K562 (cell line): ENCODE measurements at regions not wholly inside any gene's neighbourhood (a gene's known extent, or its start where the extent isn't known, plus 50 kb on each side); places are given as distances from the start of the nearest gene placed in this dataset.

Experiments used
- ATAC-seq: fragments of 200-7000 bp; cut with Tn5 transposase; 3 replicates; pipeline ENCODE4 v1.9.1; 2020; ENCODE audit warnings: moderate library complexity
- BruUV-seq: library from RNA; stranded (reverse); fragments of 400-500 nt; replicated peaks from 2 replicates; lab custom pipeline; 2021; lab: Mats Ljungman, UMichigan
- CTCF ChIA-PET: fragments of 300-600 bp; formaldehyde crosslinking; extraction: SDS; loops from one replicate; lab custom pipeline; 2021; ENCODE audit warnings: low intra/inter-chr PET ratio; lab: Yijun Ruan, JAX
- POLR2A ChIA-PET: fragments of 300-600, 350-650 bp; sonication (Branson Sonifier 250); formaldehyde crosslinking; extraction: SDS; loops from one replicate; lab custom pipeline; 2021; ENCODE audit warnings: antibody characterized with exemption, inconsistent platforms; lab: Yijun Ruan, JAX
- DNase-seq, 4 experiments: peaks; one replicate each; pipeline versions ENCODE4 v3.0.0 to v3.0.0-alpha.2; 2011 to 2018; ENCODE audit warnings: low spot score in 3 of 4, mixed read lengths in 3 of 4; ENCODE audit errors: extremely low read depth in 1 of 4
- FAIRE-seq: peaks from 2 replicates; lab custom pipeline; 2011; peaks lifted over from hg19 to GRCh38; lab: Jason Lieb, UNC
- H2AFZ ChIP-seq: 2 replicates; pipeline ENCODE4 v1.6.0; 2011; ENCODE audit warnings: low read depth, low read length, control low read depth, inconsistent platforms
- H3K27ac ChIP-seq: fragments of 200-600 bp; 3 replicates; pipeline ENCODE4 v1.8.0; 2011; ENCODE audit warnings: low read depth, mild to moderate bottlenecking, control low read depth, inconsistent platforms, low read length, moderate library complexity, mixed read lengths; ENCODE audit errors: extremely low read depth
- H3K27me3 ChIP-seq, 2 experiments: fragments of 300-600 bp in 1 of 2; 2 replicates in 1 of 2; 3 replicates in 1 of 2; pipeline versions ENCODE4 v1.6.0 to v1.8.0; 2011; ENCODE audit warnings: inconsistent platforms in 2 of 2, low read length in 2 of 2, mild to moderate bottlenecking in 1 of 2, mixed read lengths in 1 of 2, moderate library complexity in 1 of 2; ENCODE audit not compliant: control insufficient read depth in 2 of 2, insufficient read depth in 2 of 2
- H3K36me3 ChIP-seq: fragments of 300-600 bp; 3 replicates; pipeline ENCODE4 v1.8.0; 2011; ENCODE audit warnings: mild to moderate bottlenecking, low read length, inconsistent platforms; ENCODE audit not compliant: control insufficient read depth, insufficient read depth
- H3K4me1 ChIP-seq, 2 experiments: fragments of 200-600 bp in 1 of 2; replicated peaks in 1 of 2; 2 replicates in 1 of 2; 3 replicates in 1 of 2; pipeline versions ENCODE4 v1.5.1 to v1.8.0; 2011; ENCODE audit warnings: inconsistent platforms in 2 of 2, low read length in 2 of 2, mild to moderate bottlenecking in 1 of 2, mixed read lengths in 1 of 2, moderate library complexity in 1 of 2; ENCODE audit not compliant: control insufficient read depth in 2 of 2, insufficient read depth in 2 of 2
- H3K4me2 ChIP-seq: 2 replicates; pipeline ENCODE4 v1.6.1; 2011; ENCODE audit warnings: low read length, control low read depth, inconsistent platforms, mixed read lengths; ENCODE audit not compliant: insufficient read depth
- H3K4me3 ChIP-seq: fragments of 200-600 bp; sonication (generic), shearing (Covaris generic); 2 replicates; pipeline ENCODE4 v1.5.1; 2016; ENCODE audit warnings: control low read depth, inconsistent platforms
- H3K79me2 ChIP-seq: fragments of 200-600 bp; 3 replicates; pipeline ENCODE4 v1.8.0; 2011; ENCODE audit warnings: low read length, inconsistent platforms; ENCODE audit not compliant: control insufficient read depth, insufficient read depth
- H3K9ac ChIP-seq, 2 experiments: 2 replicates each; pipeline versions ENCODE4 v1.6.0 to v1.6.1; 2011; ENCODE audit warnings: low read depth in 2 of 2, low read length in 2 of 2, control low read depth in 1 of 2, inconsistent platforms in 1 of 2, mild to moderate bottlenecking in 1 of 2, mixed read lengths in 1 of 2; ENCODE audit not compliant: insufficient read depth in 1 of 2
- H3K9me1 ChIP-seq: one replicate; pipeline ENCODE4 v1.6.0; 2011; ENCODE audit warnings: inconsistent platforms, mild to moderate bottlenecking, low read length, moderate library complexity; ENCODE audit not compliant: control insufficient read depth, insufficient read depth
- H3K9me3 ChIP-seq: replicated peaks from 2 replicates; pipeline ENCODE4 v1.5.1; 2011; ENCODE audit warnings: low read depth, low read length, inconsistent platforms; ENCODE audit not compliant: control insufficient read depth, insufficient read depth
- H4K20me1 ChIP-seq: replicated peaks from 2 replicates; pipeline ENCODE4 v1.6.1; 2011; ENCODE audit warnings: low read length, inconsistent platforms, mixed read lengths; ENCODE audit not compliant: control insufficient read depth, insufficient read depth
- CLOCK ChIP-seq: fragments of 250-450 bp; sonication (Bioruptor Pico); IDR thresholded peaks from 2 replicates; pipeline ENCODE4 v1.4.0; 2020; ENCODE audit warnings: mild to moderate bottlenecking, moderate library complexity, borderline replicate concordance
- ESRRB ChIP-seq: fragments of 250-450 bp; sonication (Bioruptor Pico); IDR thresholded peaks from 2 replicates; pipeline ENCODE4 v1.5.0; 2020; ENCODE audit warnings: mild to moderate bottlenecking, moderate library complexity, borderline replicate concordance
- SMARCA4 ChIP-seq: fragments of 450-650 bp; IDR thresholded peaks from 2 replicates; pipeline ENCODE4 v1.6.1; 2016
- SMARCE1 ChIP-seq: fragments of 450-650 bp; IDR thresholded peaks from 2 replicates; pipeline ENCODE4 v1.7.1; 2016; ENCODE audit warnings: mild to moderate bottlenecking
- ZEB2 ChIP-seq: fragments of 450-650 bp; IDR thresholded peaks from 2 replicates; pipeline ENCODE4 v1.6.1; 2016
- ZFP1 ChIP-seq: fragments of 450-650 bp; formaldehyde crosslinking; IDR thresholded peaks from 2 replicates; pipeline ENCODE4 v1.4.0; 2020; ENCODE audit warnings: mild to moderate bottlenecking, mixed read lengths
- WGBS: fragments of 100-300 bp; shearing (Covaris generic); methylation state at CpG from one replicate; pipeline ENCODE4 v1.1.6; 2016; ENCODE audit warnings: low coverage, mixed read lengths; ENCODE audit not compliant: insufficient coverage; ENCODE audit errors: missing lambda C conversion rate; 5-methylcytosine and 5-hydroxymethylcytosine counted together
- in situ Hi-C: fragments of 300-500 bp; cut with MboI; formaldehyde crosslinking; loops from 4 replicates; pipeline ENCODE4 v1.15.0; 2018; ENCODE audit warnings: inconsistent platforms, mixed read lengths
- intact Hi-C: fragments of 100-400 bp; cut with micrococcal nuclease; formaldehyde crosslinking; loops from 2 replicates; pipeline ENCODE4 v1.14.2; 2022

DNA sequence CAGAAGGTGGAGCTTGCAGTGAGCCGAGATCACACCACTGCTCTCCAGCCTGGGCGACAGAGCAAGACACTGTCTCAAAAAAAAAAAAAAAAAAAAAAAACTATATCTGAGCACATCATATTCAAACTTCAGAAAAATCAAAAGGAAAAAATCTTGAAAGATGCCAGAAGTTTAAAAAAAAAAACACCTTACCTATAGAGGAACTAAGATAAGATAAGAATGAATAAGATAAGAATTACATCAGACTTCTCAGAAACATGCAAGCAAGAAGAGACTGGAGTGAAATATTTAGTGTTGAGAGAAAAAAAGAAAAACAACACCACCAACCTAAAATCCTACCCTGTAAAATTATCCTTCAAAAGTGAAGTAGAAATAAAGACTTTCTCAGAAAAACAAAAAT, 116.8 kb upstream of the ARID1B start:
- no peak overlapping the region for H3K9ac ChIP-seq
- no peaks in the 10 kb centered on the region for H3K79me2 ChIP-seq
- intact Hi-C loops: no loop called here
- H3K4me3 ChIP-seq: no peak overlapping the region
- BruUV-seq: no TSS peak
- ATAC-seq (no peak), FAIRE-seq (no peak), DNase-seq (no peak)
- 17% methylated on average over 2 of the region's 2 CpGs for WGBS
- no peak overlapping the region for H3K4me2 ChIP-seq
- TF ChIP-seq SMARCA4: peak; percentile 26; the same call in 1 of the 2 replicates
- TF ChIP-seq ZFP1: no peak
- peak; percentile 44; the same call in 1 of the 2 replicates for TF ChIP-seq SMARCE1
- peak; percentile 67 for TF ChIP-seq ZEB2
- no peak for TF ChIP-seq ESRRB (CRISPR knock-in tag)
- TF ChIP-seq CLOCK (CRISPR knock-in tag): no peak
- H3K36me3 ChIP-seq: no peaks in the 10 kb centered on the region
- no peak overlapping the region for H3K27ac ChIP-seq
- no peaks in the 10 kb centered on the region for H3K9me3 ChIP-seq
- in situ Hi-C loops: no loop called here
- peaks cover 5 to 19% of the 10 kb centered on the region in 2 experiments; a peak in 3 of 5 replicates for H3K27me3 ChIP-seq
- no peaks in the 10 kb centered on the region for H3K9me1 ChIP-seq
- no peak overlapping the region for H2AFZ ChIP-seq
- H3K4me1 ChIP-seq: no peaks in the 10 kb centered on the region; a peak in 2 of 5 replicates
- no peaks in the 10 kb centered on the region for H4K20me1 ChIP-seq
- ChIA-PET POLR2A (no interaction called here), CTCF (interaction anchor here (0.7 kb wide), 1 partner anchor 82 kb away, joined by 4 read pairs; no protein-coding TSS in a partner anchor)
